IMR-90 (cell line): ENCODE measurements at regions not wholly inside any gene's neighbourhood (a gene's known extent, or its start where the extent isn't known, plus 50 kb on each side); places are given as distances from the start of the nearest gene placed in this dataset.

Experiments
- BHLHE40 ChIP-seq: fragments of 150-350 bp; IDR thresholded peaks from 2 replicates; pipeline ENCODE4 v1.6.1; 2016; ENCODE audit warnings: mild to moderate bottlenecking, low read depth, low read length
- CEBPB ChIP-seq: IDR thresholded peaks from 2 replicates; pipeline ENCODE4 v1.6.1; 2012; ENCODE audit warnings: low read depth, low read length, improper control_type of control experiment
- CTCF ChIP-seq: conservative IDR thresholded peaks from 2 replicates; pipeline ENCODE4 v1.5.1; 2012; ENCODE audit warnings: mild to moderate bottlenecking, low read depth, low read length, improper control_type of control experiment
- POLR2A ChIP-seq: IDR thresholded peaks from 2 replicates; pipeline ENCODE4 v1.6.1; 2012; ENCODE audit warnings: mild to moderate bottlenecking, low read depth, low read length
- RAD21 ChIP-seq: IDR thresholded peaks from 2 replicates; pipeline ENCODE4 v1.6.1; 2012; ENCODE audit warnings: low read length, improper control_type of control experiment
- RCOR1 ChIP-seq: IDR thresholded peaks from 2 replicates; pipeline ENCODE4 v1.6.1; 2012; ENCODE audit warnings: mild to moderate bottlenecking, low read length, improper control_type of control experiment; ENCODE audit not compliant: insufficient replicate concordance

DNA sequence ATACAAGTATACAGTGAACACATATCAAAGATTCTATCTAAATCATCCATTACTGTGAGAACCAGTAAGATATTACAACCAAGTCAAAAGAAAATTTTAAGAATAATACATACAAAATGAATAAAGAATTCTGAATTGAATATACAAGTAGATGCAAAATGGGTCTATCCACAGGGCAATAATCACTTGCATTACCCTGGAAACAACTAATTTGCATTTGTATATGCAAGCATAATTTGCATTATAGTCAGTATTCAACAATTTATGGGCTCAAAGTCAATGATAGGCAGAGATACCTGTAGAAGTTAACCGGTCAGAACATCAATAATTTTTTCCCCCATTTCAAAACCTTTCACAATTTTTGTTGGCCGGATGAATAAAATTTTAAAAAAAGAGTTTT is 512.2 kb upstream of the ALCAM start:
- TF ChIP-seq POLR2A: no peak
- TF ChIP-seq RCOR1: no peak
- TF ChIP-seq CTCF: no peak
- TF ChIP-seq RAD21: no peak
- TF ChIP-seq BHLHE40: no peak
- no peak for TF ChIP-seq CEBPB
